Erythroblast (primary cell): ENCODE measurements at regions not wholly inside any gene's neighbourhood (a gene's known extent, or its start where the extent isn't known, plus 50 kb on each side); places are given as distances from the start of the nearest gene placed in this dataset.

Source experiments
- GATA1 ChIP-seq: IDR thresholded peaks from 2 replicates; pipeline ENCODE4 v1.6.1; 2011; ENCODE audit warnings: low read depth, mild to moderate bottlenecking, control low read depth, low read length, moderate library complexity
- POLR2A ChIP-seq: IDR thresholded peaks from 2 replicates; pipeline ENCODE4 v1.6.1; 2011; ENCODE audit warnings: mild to moderate bottlenecking, low read length

DNA sequence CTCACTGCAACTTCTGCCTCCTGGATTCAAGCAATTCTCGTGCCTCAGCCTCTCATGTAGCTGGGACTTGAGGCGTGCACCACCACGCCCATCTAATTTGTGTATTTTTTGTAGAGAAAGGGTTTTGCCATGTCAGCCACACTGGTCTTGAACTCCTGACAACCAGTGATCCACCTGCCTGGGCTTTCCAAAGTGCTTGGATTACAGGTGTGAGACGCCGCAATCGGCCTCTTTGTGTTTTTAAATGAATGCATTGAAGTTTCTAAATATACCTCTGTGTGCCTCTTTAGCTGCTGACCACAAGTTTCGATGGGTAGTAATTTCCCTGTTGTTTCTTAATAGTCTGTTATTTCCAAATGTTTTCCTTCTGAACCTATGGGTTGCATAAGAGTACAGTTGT, 765.3 kb upstream of the GRIA3 start:
- TF ChIP-seq POLR2A (no peak), GATA1 (no peak)
